PFSK-1 (cell line): ENCODE measurements at regions not wholly inside any gene's neighbourhood (a gene's known extent, or its start where the extent isn't known, plus 50 kb on each side); places are given as distances from the start of the nearest gene placed in this dataset.

Experiments
- FOXP2 ChIP-seq: optimal IDR thresholded peaks from 2 replicates; pipeline ENCODE3; 2011; ENCODE audit warnings: borderline replicate concordance, control low read depth, inconsistent platforms; ENCODE audit not compliant: insufficient read depth; ENCODE audit errors: extremely low read length, extremely low read depth
- POLR2AphosphoS5 ChIP-seq: IDR thresholded peaks from 2 replicates; pipeline ENCODE4 v1.6.1; 2012; ENCODE audit warnings: low read depth, mild to moderate bottlenecking, control low read depth, low read length, moderate library complexity
- REST ChIP-seq, 2 experiments: IDR thresholded peaks; 2 replicates each; pipeline versions ENCODE4 v1.6.1 to v1.8.0; 2011 to 2012; ENCODE audit warnings: low read depth in 2 of 2, low read length in 2 of 2, control low read depth in 1 of 2, inconsistent platforms in 1 of 2, mild to moderate bottlenecking in 1 of 2, moderate library complexity in 1 of 2; ENCODE audit not compliant: insufficient read depth in 1 of 2
- SIN3A ChIP-seq: IDR thresholded peaks from 2 replicates; pipeline ENCODE4 v1.6.1; 2012; ENCODE audit warnings: mild to moderate bottlenecking, low read length, moderate library complexity, borderline replicate concordance; ENCODE audit not compliant: insufficient read depth
- TAF1 ChIP-seq: IDR thresholded peaks from 2 replicates; pipeline ENCODE4 v1.6.1; 2012; ENCODE audit warnings: low read length, control low read depth, borderline replicate concordance; ENCODE audit not compliant: insufficient read depth

GRCh38 chr12:3933074-3933818 is 60.0 kb upstream of the PARP11 start:
- TF ChIP-seq REST (IDR thresholded peaks at IDR 0.05; ENCODE audit: insufficient read depth in 1 of 2, low read depth in 2 of 2, low read length in 2 of 2), result no peak
- TF ChIP-seq FOXP2, result no peak
- TF ChIP-seq TAF1, result no peak
- TF ChIP-seq POLR2AphosphoS5, result no peak
- no peak for TF ChIP-seq SIN3A

- no peak for TF ChIP-seq FOXP2
- TF ChIP-seq REST (IDR thresholded peaks at IDR 0.05; ENCODE audit: insufficient read depth in 1 of 2, low read depth in 2 of 2, low read length in 2 of 2), result no peak
- TF ChIP-seq POLR2AphosphoS5, result no peak
- no peak for TF ChIP-seq TAF1
- TF ChIP-seq SIN3A, result no peak
Observed at GRCh38 chr12:3931776-3932175, 58.6 kb upstream of the PARP11 start.

GRCh38 chr12:3931206-3931605 is 58.0 kb upstream of the PARP11 start:
- TF ChIP-seq TAF1, result no peak
- TF ChIP-seq POLR2AphosphoS5, result no peak
- no peak for TF ChIP-seq FOXP2
- TF ChIP-seq SIN3A, result no peak

- TF ChIP-seq REST (IDR thresholded peaks at IDR 0.05; ENCODE audit: insufficient read depth in 1 of 2, low read depth in 2 of 2, low read length in 2 of 2) (no peak), SIN3A (no peak), FOXP2 (no peak), POLR2AphosphoS5 (no peak), TAF1 (no peak)
Observed at GRCh38 chr12:3929875-3930615, 56.8 kb upstream of the PARP11 start.

GRCh38 chr12:3928538-3929184 is 55.5 kb upstream of the PARP11 start:
- TF ChIP-seq FOXP2, result no peak
- TF ChIP-seq REST (IDR thresholded peaks at IDR 0.05; ENCODE audit: insufficient read depth in 1 of 2, low read depth in 2 of 2, low read length in 2 of 2), result no peak
- TF ChIP-seq POLR2AphosphoS5, result no peak
- TF ChIP-seq SIN3A, result no peak
- TF ChIP-seq TAF1, result no peak
